ENCODE measurements at regions not wholly inside any gene's neighbourhood (a gene's known extent, or its start where the extent isn't known, plus 50 kb on each side); places are given as distances from the start of the nearest gene placed in this dataset.

DNA sequence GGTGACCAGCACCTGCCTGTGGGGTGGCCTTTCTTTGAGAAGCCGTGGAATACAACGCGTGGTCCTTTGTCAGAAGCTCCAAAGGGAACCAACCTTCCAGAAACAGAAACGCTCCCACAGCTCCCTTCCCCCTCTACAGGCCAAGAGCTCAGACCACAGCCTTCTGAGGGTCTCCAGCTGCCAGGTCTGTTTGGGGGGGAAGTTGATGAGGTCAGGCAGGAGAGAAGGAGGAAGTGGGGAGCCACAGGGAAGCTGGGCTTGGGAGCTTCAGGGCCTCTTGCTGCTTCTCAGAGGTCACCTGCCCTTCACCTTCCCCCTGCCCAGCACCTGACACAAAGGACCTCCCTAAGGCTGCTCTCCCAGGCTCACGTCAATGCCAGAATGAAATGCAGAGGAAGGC lies 287.7 kb upstream of the ID2 start:
- TF ChIP-seq YY1 (IDR thresholded peaks at IDR 0.05; ENCODE audit: extremely low read depth, insufficient replicate concordance, low read depth, low read length), result no peak
- no peak for TF ChIP-seq ELF1 (IDR thresholded peaks at IDR 0.05; ENCODE audit: borderline replicate concordance, low read depth)
- TF ChIP-seq, protein P1, sequence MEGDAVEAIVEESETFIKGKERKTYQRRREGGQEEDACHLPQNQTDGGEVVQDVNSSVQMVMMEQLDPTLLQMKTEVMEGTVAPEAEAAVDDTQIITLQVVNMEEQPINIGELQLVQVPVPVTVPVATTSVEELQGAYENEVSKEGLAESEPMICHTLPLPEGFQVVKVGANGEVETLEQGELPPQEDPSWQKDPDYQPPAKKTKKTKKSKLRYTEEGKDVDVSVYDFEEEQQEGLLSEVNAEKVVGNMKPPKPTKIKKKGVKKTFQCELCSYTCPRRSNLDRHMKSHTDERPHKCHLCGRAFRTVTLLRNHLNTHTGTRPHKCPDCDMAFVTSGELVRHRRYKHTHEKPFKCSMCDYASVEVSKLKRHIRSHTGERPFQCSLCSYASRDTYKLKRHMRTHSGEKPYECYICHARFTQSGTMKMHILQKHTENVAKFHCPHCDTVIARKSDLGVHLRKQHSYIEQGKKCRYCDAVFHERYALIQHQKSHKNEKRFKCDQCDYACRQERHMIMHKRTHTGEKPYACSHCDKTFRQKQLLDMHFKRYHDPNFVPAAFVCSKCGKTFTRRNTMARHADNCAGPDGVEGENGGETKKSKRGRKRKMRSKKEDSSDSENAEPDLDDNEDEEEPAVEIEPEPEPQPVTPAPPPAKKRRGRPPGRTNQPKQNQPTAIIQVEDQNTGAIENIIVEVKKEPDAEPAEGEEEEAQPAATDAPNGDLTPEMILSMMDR (IDR thresholded peaks at IDR 0.05 in 2 of 3, conservative IDR thresholded peaks at IDR 0.05 in 1 of 3; ENCODE audit: borderline replicate concordance in 1 of 3, insufficient read depth in 1 of 3, low read depth in 2 of 3, low read length in 2 of 3), result no peak
- no peak for TF ChIP-seq SP1 (IDR thresholded peaks at IDR 0.05; ENCODE audit: low read depth)
- no peak for TF ChIP-seq POLR2AphosphoS5 (IDR thresholded peaks at IDR 0.05; ENCODE audit: low read depth, low read length)
- TF ChIP-seq POLR2A (IDR thresholded peaks at IDR 0.05; ENCODE audit: borderline replicate concordance, extremely low read depth, insufficient read depth, insufficient read length), result no peak
- TF ChIP-seq, protein P2, sequence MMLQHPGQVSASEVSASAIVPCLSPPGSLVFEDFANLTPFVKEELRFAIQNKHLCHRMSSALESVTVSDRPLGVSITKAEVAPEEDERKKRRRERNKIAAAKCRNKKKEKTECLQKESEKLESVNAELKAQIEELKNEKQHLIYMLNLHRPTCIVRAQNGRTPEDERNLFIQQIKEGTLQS (IDR thresholded peaks at IDR 0.05), result no peak
- TF ChIP-seq, protein P3, sequence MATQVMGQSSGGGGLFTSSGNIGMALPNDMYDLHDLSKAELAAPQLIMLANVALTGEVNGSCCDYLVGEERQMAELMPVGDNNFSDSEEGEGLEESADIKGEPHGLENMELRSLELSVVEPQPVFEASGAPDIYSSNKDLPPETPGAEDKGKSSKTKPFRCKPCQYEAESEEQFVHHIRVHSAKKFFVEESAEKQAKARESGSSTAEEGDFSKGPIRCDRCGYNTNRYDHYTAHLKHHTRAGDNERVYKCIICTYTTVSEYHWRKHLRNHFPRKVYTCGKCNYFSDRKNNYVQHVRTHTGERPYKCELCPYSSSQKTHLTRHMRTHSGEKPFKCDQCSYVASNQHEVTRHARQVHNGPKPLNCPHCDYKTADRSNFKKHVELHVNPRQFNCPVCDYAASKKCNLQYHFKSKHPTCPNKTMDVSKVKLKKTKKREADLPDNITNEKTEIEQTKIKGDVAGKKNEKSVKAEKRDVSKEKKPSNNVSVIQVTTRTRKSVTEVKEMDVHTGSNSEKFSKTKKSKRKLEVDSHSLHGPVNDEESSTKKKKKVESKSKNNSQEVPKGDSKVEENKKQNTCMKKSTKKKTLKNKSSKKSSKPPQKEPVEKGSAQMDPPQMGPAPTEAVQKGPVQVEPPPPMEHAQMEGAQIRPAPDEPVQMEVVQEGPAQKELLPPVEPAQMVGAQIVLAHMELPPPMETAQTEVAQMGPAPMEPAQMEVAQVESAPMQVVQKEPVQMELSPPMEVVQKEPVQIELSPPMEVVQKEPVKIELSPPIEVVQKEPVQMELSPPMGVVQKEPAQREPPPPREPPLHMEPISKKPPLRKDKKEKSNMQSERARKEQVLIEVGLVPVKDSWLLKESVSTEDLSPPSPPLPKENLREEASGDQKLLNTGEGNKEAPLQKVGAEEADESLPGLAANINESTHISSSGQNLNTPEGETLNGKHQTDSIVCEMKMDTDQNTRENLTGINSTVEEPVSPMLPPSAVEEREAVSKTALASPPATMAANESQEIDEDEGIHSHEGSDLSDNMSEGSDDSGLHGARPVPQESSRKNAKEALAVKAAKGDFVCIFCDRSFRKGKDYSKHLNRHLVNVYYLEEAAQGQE (IDR thresholded peaks at IDR 0.05; ENCODE audit: low read depth), result no peak
- TF ChIP-seq JUND (IDR thresholded peaks at IDR 0.05), result no peak
- TF ChIP-seq SIN3A (IDR thresholded peaks at IDR 0.05; ENCODE audit: low read depth), result no peak
- TF ChIP-seq, protein P4, sequence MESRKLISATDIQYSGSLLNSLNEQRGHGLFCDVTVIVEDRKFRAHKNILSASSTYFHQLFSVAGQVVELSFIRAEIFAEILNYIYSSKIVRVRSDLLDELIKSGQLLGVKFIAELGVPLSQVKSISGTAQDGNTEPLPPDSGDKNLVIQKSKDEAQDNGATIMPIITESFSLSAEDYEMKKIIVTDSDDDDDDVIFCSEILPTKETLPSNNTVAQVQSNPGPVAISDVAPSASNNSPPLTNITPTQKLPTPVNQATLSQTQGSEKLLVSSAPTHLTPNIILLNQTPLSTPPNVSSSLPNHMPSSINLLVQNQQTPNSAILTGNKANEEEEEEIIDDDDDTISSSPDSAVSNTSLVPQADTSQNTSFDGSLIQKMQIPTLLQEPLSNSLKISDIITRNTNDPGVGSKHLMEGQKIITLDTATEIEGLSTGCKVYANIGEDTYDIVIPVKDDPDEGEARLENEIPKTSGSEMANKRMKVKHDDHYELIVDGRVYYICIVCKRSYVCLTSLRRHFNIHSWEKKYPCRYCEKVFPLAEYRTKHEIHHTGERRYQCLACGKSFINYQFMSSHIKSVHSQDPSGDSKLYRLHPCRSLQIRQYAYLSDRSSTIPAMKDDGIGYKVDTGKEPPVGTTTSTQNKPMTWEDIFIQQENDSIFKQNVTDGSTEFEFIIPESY (IDR thresholded peaks at IDR 0.05; ENCODE audit: extremely low read depth, insufficient replicate concordance, low read length), result no peak
- no peak for TF ChIP-seq RAD21 (IDR thresholded peaks at IDR 0.05; ENCODE audit: low read depth)
